ENCODE measurements at regions not wholly inside any gene's neighbourhood (a gene's known extent, or its start where the extent isn't known, plus 50 kb on each side); places are given as distances from the start of the nearest gene placed in this dataset.

DNA sequence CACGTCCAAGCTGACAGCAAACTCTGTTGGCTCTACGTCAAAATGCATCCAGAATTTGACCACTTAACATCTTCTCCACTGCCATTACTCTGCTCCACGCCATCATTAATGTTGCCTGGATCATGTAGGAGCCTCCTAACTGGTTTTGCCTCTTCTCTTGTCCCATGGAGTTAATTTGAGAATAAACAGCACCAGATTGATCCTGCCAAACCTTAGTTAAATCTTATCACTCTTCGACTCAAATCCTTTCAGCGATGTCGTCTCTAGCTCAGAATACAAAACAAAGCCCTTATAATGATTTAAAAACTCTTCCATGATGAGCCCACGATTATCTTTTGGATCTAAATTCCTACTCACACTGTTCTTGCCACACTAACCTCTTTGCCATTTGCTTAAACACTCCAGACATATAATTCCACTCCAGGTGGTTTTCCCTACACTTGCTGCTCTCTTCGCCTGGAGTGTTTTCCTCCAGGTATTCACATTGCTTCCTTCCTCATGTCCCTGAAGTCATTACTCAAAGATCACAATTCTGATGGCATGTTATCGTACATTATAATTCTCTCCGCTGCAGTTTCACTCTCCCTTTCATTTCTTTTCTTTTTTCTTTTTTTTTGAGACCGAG lies 90.7 kb upstream of the KCNK2 start:
- DNase-seq (ENCODE audit: low spot score) = no peak
- no peaks in the 10 kb centered on the region for H3K36me3 Mint-ChIP-seq (ENCODE audit: low read depth)
- H3K27ac Mint-ChIP-seq (ENCODE audit: unreplicated experiment) = no peak overlapping the region
- H3K4me1 Mint-ChIP-seq (ENCODE audit: low read depth) = peaks cover 12% of the 10 kb centered on the region
- TF ChIP-seq, protein P1, sequence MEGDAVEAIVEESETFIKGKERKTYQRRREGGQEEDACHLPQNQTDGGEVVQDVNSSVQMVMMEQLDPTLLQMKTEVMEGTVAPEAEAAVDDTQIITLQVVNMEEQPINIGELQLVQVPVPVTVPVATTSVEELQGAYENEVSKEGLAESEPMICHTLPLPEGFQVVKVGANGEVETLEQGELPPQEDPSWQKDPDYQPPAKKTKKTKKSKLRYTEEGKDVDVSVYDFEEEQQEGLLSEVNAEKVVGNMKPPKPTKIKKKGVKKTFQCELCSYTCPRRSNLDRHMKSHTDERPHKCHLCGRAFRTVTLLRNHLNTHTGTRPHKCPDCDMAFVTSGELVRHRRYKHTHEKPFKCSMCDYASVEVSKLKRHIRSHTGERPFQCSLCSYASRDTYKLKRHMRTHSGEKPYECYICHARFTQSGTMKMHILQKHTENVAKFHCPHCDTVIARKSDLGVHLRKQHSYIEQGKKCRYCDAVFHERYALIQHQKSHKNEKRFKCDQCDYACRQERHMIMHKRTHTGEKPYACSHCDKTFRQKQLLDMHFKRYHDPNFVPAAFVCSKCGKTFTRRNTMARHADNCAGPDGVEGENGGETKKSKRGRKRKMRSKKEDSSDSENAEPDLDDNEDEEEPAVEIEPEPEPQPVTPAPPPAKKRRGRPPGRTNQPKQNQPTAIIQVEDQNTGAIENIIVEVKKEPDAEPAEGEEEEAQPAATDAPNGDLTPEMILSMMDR (IDR thresholded peaks at IDR 0.05) = no peak
- H3K27me3 Mint-ChIP-seq (ENCODE audit: low read depth) = no peaks in the 10 kb centered on the region
- H3K4me3 Mint-ChIP-seq (ENCODE audit: unreplicated experiment) = no peak overlapping the region
- peaks cover 3% of the 10 kb centered on the region for H3K9me3 Mint-ChIP-seq (ENCODE audit: low read depth)

DNA sequence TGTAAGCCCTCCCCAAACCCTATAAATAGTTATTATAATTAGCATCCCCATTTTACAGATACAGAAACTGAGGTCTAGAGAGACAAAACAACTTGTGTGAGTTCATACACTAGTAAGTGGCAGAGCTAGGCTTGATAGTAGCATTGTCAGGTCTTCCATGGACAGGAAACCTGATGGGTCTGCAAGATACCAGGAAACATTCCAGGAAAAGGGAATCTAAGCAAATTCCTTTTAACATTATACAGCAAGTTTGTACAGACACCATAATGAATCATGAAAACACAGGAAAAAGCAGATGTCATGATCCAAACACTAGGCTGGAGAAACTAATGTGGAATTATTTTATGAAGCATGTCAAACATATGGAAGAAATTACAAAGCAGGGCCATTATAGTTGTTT lies 89.1 kb upstream of the KCNK2 start:
- H3K36me3 Mint-ChIP-seq (ENCODE audit: low read depth) = no peaks in the 10 kb centered on the region
- DNase-seq (ENCODE audit: low spot score) = no peak
- peaks cover 12% of the 10 kb centered on the region for H3K4me1 Mint-ChIP-seq (ENCODE audit: low read depth)
- H3K9me3 Mint-ChIP-seq (ENCODE audit: low read depth) = peaks cover 3% of the 10 kb centered on the region
- H3K27me3 Mint-ChIP-seq (ENCODE audit: low read depth) = no peaks in the 10 kb centered on the region
- no peak overlapping the region for H3K27ac Mint-ChIP-seq (ENCODE audit: unreplicated experiment)
- TF ChIP-seq, protein P1 (IDR thresholded peaks at IDR 0.05) = no peak
- no peak overlapping the region for H3K4me3 Mint-ChIP-seq (ENCODE audit: unreplicated experiment)

DNA sequence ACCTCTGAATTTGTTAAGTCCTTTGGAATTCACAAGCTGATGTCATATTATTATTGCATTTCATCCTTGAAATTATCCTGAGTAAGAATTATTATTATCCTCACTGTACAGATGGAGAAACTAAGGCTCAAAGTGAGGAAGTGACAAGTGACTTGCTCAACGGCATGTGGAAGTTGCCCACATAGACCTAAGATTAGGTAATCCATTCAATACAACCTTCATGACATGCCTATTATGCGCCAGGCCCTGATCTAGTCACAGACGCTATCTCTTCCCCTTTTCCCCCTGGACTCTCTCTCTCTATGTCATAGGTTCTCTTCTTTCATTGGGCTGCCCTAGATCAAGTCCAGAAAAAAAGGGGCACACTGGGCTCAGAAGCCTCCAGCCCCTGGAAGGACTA lies 84.9 kb upstream of the KCNK2 start:
- peaks cover 3% of the 10 kb centered on the region for H3K9me3 Mint-ChIP-seq (ENCODE audit: low read depth)
- TF ChIP-seq, protein P1 (IDR thresholded peaks at IDR 0.05) = no peak

DNA sequence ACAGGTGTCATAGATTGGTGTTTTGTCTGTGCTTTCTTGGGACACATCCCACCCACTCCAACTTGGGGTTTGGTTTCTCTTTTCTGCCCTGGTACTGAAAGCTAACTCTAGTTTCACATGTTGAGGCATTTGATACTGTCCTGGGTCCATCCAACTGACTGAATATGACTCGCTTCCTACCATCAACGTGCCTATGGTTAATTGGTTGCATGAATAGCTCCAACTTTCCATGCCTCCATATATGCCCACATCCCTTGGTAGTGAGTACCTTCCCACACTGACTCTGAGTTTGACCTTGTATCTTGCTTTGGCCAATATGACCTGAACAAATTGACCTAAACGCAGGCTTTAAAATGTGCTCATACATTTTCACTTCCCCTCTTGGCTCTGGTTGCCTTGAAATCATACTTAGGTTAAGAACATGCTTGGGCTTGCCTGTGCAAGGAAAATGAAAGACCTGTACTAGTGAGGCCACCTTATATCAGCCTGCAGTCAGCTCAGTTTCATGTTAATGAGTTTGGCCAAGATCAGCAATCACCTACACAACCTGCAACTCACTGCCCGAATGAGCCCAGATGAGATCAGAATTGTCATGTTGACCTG lies 81.0 kb upstream of the KCNK2 start:
- TF ChIP-seq, protein P1 (IDR thresholded peaks at IDR 0.05) = no peak
- no peaks in the 10 kb centered on the region for H3K27me3 Mint-ChIP-seq (ENCODE audit: low read depth)
- H3K36me3 Mint-ChIP-seq (ENCODE audit: low read depth) = no peaks in the 10 kb centered on the region
- H3K9me3 Mint-ChIP-seq (ENCODE audit: low read depth) = peaks cover 3% of the 10 kb centered on the region
- H3K4me3 Mint-ChIP-seq (ENCODE audit: unreplicated experiment) = no peak overlapping the region
- H3K27ac Mint-ChIP-seq (ENCODE audit: unreplicated experiment) = no peak overlapping the region
- no peaks in the 10 kb centered on the region for H3K4me1 Mint-ChIP-seq (ENCODE audit: low read depth)
- no peak for DNase-seq (ENCODE audit: low spot score)

More for the DNA sequence above, 84.9 kb upstream of the KCNK2 start:
- Mint-ChIP-seq H3K36me3 (ENCODE audit: low read depth) (no peaks in the 10 kb centered on the region), H3K4me3 (ENCODE audit: unreplicated experiment) (no peak overlapping the region), H3K27me3 (ENCODE audit: low read depth) (no peaks in the 10 kb centered on the region), H3K27ac (ENCODE audit: unreplicated experiment) (no peak overlapping the region), H3K4me1 (ENCODE audit: low read depth) (no peaks in the 10 kb centered on the region)
- no peak for DNase-seq (ENCODE audit: low spot score)

DNA sequence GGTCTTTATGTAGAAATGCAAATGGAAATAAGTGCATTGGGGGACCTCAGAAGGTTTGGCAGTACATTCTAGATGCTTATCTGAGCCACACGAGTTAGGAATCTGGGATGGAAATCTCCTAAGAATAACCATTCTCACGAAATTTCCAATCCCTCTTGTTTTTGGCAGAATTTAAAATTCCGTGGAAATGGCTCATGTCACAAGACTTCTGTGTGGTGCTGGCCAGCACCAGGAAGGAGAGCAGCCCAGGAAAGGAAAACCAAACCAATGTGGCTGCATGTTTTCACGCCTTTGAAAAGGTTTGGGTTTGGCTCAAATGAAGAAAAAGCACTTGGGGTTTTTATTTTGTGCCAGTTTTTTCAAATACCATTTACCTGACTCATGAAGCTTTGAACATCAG lies 80.1 kb upstream of the KCNK2 start:
- Mint-ChIP-seq H3K36me3 (ENCODE audit: low read depth) (no peaks in the 10 kb centered on the region), H3K27ac (ENCODE audit: unreplicated experiment) (no peak overlapping the region), H3K4me1 (ENCODE audit: low read depth) (no peaks in the 10 kb centered on the region), H3K27me3 (ENCODE audit: low read depth) (no peaks in the 10 kb centered on the region), H3K4me3 (ENCODE audit: unreplicated experiment) (no peak overlapping the region), H3K9me3 (ENCODE audit: low read depth) (peaks cover 3% of the 10 kb centered on the region)
- no peak for DNase-seq (ENCODE audit: low spot score)
- TF ChIP-seq, protein P1 (IDR thresholded peaks at IDR 0.05) = no peak

Data from chondrocyte (in vitro differentiated cells).